Kidney (tissue), 13 donors: ENCODE measurements at regions not wholly inside any gene's neighbourhood (a gene's known extent, or its start where the extent isn't known, plus 50 kb on each side); places are given as distances from the start of the nearest gene placed in this dataset.
A peak's percentile ranks its signal among the peaks of the same experiment; 100 is the strongest.

Experiments
- DNase-seq, 5 donors: peaks; one replicate each; pipeline ENCODE4 v3.0.0-alpha.2; 2013 to 2020
- FAIRE-seq: peaks from 2 replicates; lab custom pipeline; 2012; peaks lifted over from hg19 to GRCh38; lab: Jason Lieb, UNC
- H3K27ac ChIP-seq, 2 donors: one replicate each; pipeline ENCODE4 v1.7.0; 2013; ENCODE audit warnings: low read depth in 2 of 2, low read length in 2 of 2, inconsistent platforms in 1 of 2
- H3K27me3 ChIP-seq: one replicate; pipeline ENCODE4 v1.7.1; 2013; ENCODE audit warnings: low read length, inconsistent platforms; ENCODE audit not compliant: control insufficient read depth, insufficient read depth
- H3K36me3 ChIP-seq, 3 donors: one replicate each; pipeline versions ENCODE4 v1.7.0 to v1.7.1; 2013; ENCODE audit warnings: low read length in 3 of 3, control low read depth in 1 of 3, inconsistent platforms in 1 of 3; ENCODE audit not compliant: insufficient read depth in 3 of 3, control insufficient read depth in 2 of 3
- H3K4me1 ChIP-seq, 3 donors: one replicate each; pipeline versions ENCODE4 v1.7.0 to v1.7.1; 2013; ENCODE audit warnings: low read length in 3 of 3, inconsistent platforms in 1 of 3, low read depth in 1 of 3; ENCODE audit not compliant: control insufficient read depth in 2 of 3, insufficient read depth in 2 of 3
- H3K4me3 ChIP-seq, 3 donors: one replicate each; pipeline versions ENCODE4 v1.7.0 to v1.8.1; 2013; ENCODE audit warnings: low read length in 3 of 3, control low read depth in 1 of 3, inconsistent platforms in 1 of 3
- H3K9ac ChIP-seq, 3 donors: one replicate each; pipeline versions ENCODE4 v1.7.0 to v1.7.1; 2013; ENCODE audit warnings: low read length in 3 of 3, control low read depth in 1 of 3, inconsistent platforms in 1 of 3
- H3K9me3 ChIP-seq, 3 donors: one replicate each; pipeline versions ENCODE4 v1.7.0 to v1.7.1; 2013; ENCODE audit warnings: low read length in 3 of 3, control low read depth in 1 of 3, inconsistent platforms in 1 of 3; ENCODE audit not compliant: control insufficient read depth in 2 of 3, insufficient read depth in 1 of 3
- CTCF ChIP-seq: IDR thresholded peaks from 3 replicates; pipeline ENCODE4 v1.5.1; 2012; ENCODE audit warnings: mild to moderate bottlenecking, moderate library complexity, borderline replicate concordance; ENCODE audit not compliant: insufficient read depth; ENCODE audit errors: extremely low read depth
- intact Hi-C: fragments of 100-400 bp; cut with DNase I; formaldehyde crosslinking; loops from one replicate; pipeline ENCODE4 v1.11.1; 2022
- donor health status: control.
- donor health status: control.
- donor health status: control.
- donor health status: control.
- donor health status: control.
- donor health status: DM: yes; HTN: yes; CAD: no.
- donor health status: Normal renal cell carcinoma (clear cell type).

- Histone ChIP-seq H3K4me3 (no peak overlapping the region), H3K4me1 (peaks cover 0 to 3% (median 0%) of the 10 kb centered on the region in 3 donors), H3K27me3 (no peaks in the 10 kb centered on the region), H3K9ac (no peak overlapping the region), H3K36me3 (no peaks in the 10 kb centered on the region), H3K27ac (no peak overlapping the region), H3K9me3 (no peaks in the 10 kb centered on the region)
- FAIRE-seq (no peak), DNase-seq (peak in 2 of 5 donors; percentile 11 to 57)
- intact Hi-C loops: no loop called here
- no peak for TF ChIP-seq CTCF
These were observed 84.1 kb upstream of the PLEKHA5 start for GRCh38 chr12:19045426-19045825.

GRCh38 chr12:19048943-19049342 is 80.6 kb upstream of the PLEKHA5 start:
- no peak for TF ChIP-seq CTCF
- FAIRE-seq: no peak
- Histone ChIP-seq H3K9me3 (no peaks in the 10 kb centered on the region), H3K27ac (no peak overlapping the region), H3K9ac (no peak overlapping the region), H3K4me3 (no peak overlapping the region), H3K36me3 (no peaks in the 10 kb centered on the region), H3K27me3 (no peaks in the 10 kb centered on the region), H3K4me1 (peaks cover 0 to 3% (median 0%) of the 10 kb centered on the region in 3 donors)
- no peak for DNase-seq
- intact Hi-C loops: no loop called here

- H3K9ac ChIP-seq: no peak overlapping the region
- TF ChIP-seq CTCF: no peak
These were observed 76.8 kb upstream of the PLEKHA5 start for GRCh38 chr12:19052689-19053088.

GRCh38 chr12:19053218-19053617 is 76.3 kb upstream of the PLEKHA5 start:
- DNase-seq: no peak
- no peak for TF ChIP-seq CTCF
- no peak for FAIRE-seq
- H3K4me3 ChIP-seq: no peak overlapping the region
- H3K27ac ChIP-seq: no peak overlapping the region
- H3K36me3 ChIP-seq: no peaks in the 10 kb centered on the region
- H3K4me1 ChIP-seq: peaks cover 0 to under 1% (median 0%) of the 10 kb centered on the region in 3 donors
- no peak overlapping the region for H3K9ac ChIP-seq
- no peaks in the 10 kb centered on the region for H3K27me3 ChIP-seq
- no peaks in the 10 kb centered on the region for H3K9me3 ChIP-seq
- intact Hi-C loops: no loop called here

More at GRCh38 chr12:19052689-19053088, 76.8 kb upstream of the PLEKHA5 start:
- Histone ChIP-seq H3K9me3 (no peaks in the 10 kb centered on the region), H3K27ac (no peak overlapping the region), H3K27me3 (no peaks in the 10 kb centered on the region), H3K4me3 (no peak overlapping the region), H3K4me1 (no peaks in the 10 kb centered on the region), H3K36me3 (no peaks in the 10 kb centered on the region)
- intact Hi-C loops: no loop called here
- FAIRE-seq: no peak
- DNase-seq: no peak
